ENCODE measurements at regions not wholly inside any gene's neighbourhood (a gene's known extent, or its start where the extent isn't known, plus 50 kb on each side); places are given as distances from the start of the nearest gene placed in this dataset.
A peak's percentile ranks its signal among the peaks of the same experiment; 100 is the strongest.
"Not testable (repeated sequence)": the region's sequence is repeated elsewhere in the genome, so short reads cannot be mapped to it uniquely, and the experiment has no call there.

DNA sequence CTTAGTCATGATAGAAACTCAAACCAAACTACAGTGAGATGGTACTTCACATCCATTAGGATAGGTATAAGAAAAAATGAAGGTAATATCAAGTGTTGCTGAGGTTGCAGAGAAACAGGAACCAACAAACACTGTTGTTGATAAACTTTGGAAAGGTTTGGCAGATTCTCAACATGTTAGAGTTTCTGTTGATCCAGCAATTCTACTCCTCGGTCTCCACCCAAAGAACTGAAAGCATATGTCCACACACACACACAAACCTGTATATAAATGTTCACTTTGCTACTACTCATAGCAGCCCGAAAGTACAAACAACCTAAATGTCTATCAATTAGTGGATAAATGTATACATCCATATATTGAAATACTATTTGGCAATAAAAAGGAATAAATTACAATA is 128.3 kb upstream of the CARMIL1 start:
- no peak for DNase-seq (ENCODE audit: insufficient read length, low spot score)
- no peak for FAIRE-seq

DNA sequence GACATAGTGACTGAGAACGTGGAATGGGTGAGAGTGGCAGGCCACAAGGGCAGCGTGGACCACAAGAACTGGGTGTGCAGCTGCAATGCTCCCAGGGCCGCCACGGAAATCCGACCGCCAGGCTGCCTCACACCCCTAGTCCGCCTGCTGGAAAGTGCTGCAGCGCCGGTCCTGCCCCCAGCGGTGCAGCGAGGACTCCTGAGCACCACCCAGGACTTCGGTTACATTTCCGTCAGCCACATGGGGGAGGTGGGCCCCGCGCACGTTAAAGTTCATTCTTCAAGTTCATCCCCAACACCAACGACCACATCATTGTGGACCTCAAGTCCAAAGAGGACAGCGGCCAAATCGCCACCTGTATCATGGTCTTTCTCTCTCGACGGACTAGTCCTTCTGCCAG is 126.1 kb upstream of the CARMIL1 start:
- FAIRE-seq (no peak), DNase-seq (ENCODE audit: insufficient read length, low spot score) (no peak)

DNA sequence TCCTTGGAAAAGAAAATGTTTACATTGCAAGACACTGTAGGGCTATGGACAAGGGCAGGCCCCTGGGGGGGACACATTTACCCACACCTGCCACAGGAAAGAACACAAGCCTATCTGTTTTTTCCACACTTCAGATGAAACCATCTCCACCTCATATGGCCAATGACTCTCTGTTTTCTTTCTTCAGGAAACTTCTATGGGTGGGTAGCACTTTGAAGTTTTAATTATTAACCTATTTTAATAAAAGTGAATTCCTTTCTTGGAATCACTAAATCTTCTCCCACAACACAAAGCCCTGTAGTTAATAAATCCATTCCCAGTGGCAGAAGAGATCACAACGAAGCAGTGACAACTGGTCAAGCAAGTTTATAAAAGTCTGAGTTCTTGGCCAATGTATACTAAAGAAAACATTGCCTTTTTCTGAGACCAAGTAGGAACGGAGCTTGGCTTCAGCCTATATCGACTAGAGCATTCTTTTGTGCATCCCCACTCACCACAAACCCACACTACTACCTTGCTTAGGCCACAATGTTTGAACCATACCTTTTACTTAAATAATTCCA is 125.1 kb upstream of the CARMIL1 start:
- no peak for FAIRE-seq

DNA sequence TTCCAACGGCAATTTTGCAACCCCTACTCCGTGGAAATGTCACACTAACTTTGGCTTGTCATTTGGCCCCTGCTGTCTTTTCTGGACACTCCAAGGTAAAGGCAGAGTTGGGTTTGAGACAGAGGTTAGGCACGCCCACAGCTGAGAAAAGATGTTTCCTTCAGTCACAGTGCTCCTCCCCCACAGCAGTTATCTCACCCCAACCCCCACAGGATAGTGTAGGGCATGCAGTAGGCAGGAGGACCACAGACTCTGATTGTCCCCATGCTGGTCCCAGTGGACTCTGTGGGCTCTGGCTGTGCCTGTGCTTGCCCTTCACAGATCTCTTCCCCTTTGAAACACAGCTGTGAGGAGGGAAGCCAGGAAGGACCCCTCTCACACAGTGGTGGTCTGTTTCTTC is 124.0 kb upstream of the CARMIL1 start:
- FAIRE-seq = no peak
- no peak for DNase-seq (ENCODE audit: insufficient read length, low spot score)

More for the DNA sequence above, 125.1 kb upstream of the CARMIL1 start:
- DNase-seq (ENCODE audit: insufficient read length, low spot score) = no peak

DNA sequence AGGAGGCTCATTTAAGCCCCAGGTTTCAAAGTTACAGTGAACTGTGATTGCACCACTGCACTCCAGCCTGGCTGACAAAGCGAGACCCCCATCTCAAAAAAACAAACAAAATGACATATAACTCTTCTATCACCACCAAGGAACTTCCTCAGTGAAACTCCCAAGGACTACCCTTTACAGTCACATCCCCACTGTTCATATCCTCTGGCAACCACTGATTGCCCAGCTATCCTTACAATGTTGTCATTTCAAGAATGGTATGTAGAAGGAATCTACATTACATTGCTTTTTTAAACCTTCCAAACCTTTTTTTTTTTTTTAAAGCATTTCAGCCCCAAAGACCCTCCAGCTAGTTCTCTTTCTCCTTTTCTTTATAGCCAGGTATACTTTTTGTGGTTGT is 123.1 kb upstream of the CARMIL1 start:
- DNase-seq (ENCODE audit: insufficient read length, low spot score) (no peak), FAIRE-seq (no peak)

DNA sequence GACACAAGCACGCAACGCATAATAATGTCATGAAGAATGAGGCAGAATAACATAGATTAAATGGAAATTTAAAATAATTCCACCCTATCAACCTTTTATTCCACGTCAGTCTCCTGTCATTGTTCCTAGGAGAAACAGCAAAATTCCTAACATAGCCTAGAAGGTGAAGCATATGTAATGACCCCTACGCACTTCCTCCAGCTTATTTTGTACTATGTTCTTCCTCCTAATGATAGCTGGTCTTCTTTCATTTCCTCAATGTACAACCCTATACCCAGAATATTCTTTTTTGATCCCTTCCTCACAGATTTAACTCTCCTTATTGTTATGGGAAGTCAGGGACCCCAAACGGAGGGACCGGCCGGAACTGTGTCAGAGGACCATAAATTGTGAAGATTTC is 122.0 kb upstream of the CARMIL1 start:
- DNase-seq (ENCODE audit: insufficient read length, low spot score) (no peak), FAIRE-seq (no peak)

DNA sequence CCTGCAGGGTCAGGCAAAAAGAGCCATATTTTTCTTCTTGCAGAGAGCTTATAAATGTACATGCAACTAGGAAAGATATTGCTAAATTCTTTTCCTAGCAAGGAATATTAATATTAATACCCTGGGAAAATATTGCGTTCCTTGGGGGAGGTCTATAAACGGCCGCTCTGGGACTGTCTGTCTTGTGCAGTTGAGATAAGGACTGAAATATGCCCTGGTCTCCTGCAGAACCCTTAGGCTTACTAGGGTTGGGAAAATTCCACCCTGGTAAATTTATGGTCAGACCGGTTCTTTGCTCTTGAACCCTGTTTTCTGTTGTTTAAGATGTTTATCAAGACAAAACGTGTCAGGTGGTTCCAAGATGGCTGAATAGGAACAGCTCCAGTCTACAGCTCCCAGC is 121.3 kb upstream of the CARMIL1 start:
- DNase-seq (ENCODE audit: insufficient read length, low spot score) (no peak), FAIRE-seq (no peak)

DNA sequence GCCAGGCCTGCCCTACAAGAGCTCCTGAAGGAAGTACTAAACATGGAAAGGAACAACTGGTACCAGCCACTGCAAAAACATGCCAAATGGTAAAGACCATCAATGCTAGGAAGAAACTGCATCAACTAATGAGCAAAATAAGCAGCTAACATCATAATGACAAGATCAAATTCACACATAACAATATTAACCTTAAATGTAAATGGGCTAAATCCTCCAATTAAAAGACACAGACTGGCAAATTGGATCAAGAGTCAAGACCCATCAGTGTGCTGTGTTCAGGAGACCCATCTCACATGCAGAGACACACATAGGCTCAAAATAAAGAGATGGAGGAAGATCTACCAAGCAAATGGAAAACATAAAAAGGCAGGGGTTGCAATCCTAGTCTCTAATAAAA is 119.0 kb upstream of the CARMIL1 start:
- not testable (repeated sequence) for DNase-seq (ENCODE audit: insufficient read length, low spot score); FAIRE-seq

DNA sequence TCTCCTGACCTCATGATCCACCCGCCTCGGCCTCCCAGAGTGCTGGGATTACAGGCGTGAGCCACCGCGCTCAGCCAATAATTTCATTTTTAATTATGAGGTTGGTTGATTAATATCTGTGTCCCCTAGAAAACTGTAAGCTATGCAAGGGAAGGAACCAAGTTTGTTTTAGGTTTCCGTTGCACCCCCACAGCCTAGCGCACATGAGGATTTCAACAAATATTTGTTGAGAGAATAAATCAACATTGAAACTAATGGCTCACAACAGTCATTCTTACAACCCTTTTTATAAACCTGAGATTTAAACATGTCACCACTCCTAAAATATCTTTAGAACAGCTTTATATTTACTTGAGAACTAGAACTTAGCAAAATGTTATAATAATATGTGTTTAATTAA is 114.0 kb upstream of the CARMIL1 start:
- DNase-seq (ENCODE audit: insufficient read length, low spot score) = no peak
- no peak for FAIRE-seq

DNA sequence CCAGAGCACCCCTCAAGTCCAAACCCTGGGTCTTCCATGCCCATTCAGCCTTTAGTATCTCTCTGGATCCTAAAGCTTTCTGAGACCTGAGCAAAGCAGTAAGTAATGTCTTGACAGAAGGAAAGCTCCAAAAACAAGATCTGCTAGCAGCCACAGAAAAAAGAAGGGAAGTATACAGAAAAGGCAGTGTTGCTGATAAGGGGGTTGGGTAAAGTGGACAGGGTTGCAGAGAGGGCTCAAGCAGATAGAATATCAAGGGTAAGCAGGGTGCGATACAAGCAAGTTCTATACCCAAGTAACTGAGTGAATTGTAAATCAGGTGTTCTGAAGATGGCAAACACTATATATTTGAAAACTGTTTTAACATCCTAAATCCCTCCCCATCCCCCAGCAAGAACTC is 113.4 kb upstream of the CARMIL1 start:
- DNase-seq (ENCODE audit: insufficient read length, low spot score) (no peak), FAIRE-seq (no peak)

DNA sequence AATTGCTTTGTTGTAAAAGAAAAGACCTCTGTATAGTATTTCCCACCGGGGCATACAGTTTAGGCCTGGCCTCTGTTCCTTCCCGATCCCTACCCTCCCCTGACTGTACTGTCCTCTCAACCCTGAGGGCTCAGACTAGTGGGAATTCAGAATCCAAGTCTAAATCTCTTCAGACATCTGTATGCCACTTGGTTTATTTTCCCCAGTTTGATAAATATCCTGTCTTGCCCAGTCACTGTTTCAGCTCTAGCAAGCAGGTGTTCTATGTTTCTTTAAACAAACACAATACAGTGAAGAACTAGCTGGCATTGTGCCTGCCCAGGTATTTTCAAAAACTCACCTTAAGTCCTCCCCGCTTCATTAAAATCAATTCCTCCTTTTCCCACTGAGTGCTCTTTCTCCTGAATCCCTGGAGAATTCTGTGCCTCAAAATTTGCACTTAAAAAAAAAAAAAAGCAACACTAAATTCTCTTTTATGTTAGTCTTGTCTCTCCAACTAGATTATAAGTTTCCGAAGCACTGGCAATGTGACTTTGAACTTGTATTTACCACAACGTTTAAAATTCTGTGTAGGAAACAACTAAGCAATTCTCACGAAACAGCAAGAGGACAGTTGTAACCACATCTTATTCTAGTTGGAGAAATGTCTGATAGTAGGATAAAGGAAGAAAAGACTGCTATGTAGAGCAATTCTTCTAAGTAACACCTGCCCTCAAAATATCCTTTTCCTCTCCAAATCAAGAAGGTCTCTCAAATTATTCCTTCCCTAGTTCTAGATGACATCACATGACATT is 112.0 kb upstream of the CARMIL1 start:
- FAIRE-seq (no peak), DNase-seq (ENCODE audit: insufficient read length, low spot score) (no peak)

DNA sequence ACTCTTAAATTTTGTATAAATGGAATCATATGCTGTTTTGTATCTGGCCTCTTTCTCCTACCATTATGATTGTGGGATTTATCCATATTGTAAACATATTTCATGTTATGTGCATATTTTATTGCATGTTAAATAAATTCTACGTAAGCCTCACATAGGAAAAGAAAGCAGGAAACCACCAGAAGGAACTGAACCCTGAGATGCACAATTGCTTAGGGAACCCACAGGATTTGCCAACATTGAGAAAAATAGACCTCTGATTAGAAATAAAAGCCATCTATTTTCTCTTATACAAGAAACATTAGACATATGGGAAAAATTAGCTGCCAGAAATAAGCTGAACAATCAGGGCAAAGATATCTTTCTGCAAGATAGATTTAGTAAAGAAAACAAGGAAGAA is 111.2 kb upstream of the CARMIL1 start:
- FAIRE-seq = peak; percentile 8
- no peak for DNase-seq (ENCODE audit: insufficient read length, low spot score)

DNA sequence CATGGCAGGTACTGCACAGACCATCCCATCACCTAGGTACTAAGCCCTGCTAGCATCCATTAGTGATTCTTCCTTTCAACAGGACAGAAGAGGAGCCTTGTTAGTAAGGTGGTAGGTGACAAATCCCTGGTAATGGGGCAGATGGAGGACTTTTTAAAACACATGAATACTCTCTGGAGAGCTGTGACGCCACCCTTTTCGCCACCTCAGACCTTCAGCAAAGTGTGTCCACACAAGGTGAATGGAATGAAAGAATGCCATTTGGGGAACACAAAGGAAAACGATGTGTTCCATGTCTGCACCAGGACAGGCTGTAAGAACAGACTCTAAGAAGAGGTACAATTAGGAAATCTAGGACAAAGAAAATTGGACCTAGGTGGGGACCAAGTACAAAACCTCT is 110.5 kb upstream of the CARMIL1 start:
- no peak for DNase-seq (ENCODE audit: insufficient read length, low spot score)
- FAIRE-seq = no peak

DNA sequence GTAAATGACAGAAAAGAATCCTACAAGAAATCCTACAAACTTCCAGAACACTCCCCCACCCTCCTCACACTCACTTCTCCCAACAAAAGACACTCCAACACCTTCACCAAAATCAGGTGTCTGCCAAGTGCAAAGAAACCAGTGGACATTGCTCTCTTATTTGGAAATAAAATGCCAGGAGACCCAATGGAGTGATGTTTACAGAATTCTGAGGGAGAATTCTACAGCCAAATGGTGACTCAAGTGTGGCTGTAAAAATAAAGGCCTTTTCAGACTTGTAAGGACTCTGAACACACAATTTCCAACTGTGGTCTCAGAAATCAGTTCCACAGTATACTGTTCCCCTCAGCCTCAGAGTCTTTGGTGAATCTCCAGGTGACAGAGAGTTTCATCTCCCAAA is 109.6 kb upstream of the CARMIL1 start:
- FAIRE-seq = no peak

DNA sequence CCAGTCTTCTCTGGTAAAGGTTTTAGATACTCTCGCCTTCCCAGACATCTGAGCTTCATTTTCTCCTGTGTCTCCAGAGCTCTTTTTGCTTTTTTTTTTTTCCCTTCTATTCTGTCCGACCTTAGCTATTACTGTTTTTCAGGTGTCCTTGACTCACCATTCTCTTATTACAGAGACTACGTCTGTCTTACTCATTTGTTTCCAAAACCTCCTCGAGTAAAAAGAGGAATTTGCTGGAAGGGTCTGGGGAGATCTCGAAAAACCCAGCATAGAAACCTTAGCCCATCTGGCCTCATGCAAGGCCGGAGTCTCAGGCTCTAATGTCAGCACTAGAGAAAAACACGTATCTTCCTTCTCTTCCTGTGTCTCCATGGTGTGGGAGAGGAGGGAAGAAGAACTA is 109.2 kb upstream of the CARMIL1 start:
- FAIRE-seq (no peak), DNase-seq (ENCODE audit: insufficient read length, low spot score) (no peak)

More for the DNA sequence above, 109.6 kb upstream of the CARMIL1 start:
- no peak for DNase-seq (ENCODE audit: insufficient read length, low spot score)

DNA sequence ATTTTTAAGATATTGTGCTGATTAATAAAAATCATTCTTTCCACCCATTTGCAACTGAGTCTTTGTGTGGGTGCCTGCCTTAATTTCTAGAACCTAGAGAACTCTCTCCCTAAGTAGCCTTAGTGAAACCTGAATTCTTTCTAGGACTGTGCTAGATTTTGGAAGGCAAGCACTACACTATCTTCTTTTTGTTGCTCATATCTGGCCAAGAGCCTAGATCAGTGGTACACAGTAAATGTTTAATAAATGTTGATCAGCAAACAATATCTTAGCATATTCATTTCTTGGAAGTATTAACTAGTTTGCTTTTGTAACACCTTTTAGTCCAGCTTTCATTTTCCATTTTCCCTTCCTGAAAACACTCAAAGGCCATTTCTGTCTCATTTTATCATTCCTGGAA is 108.5 kb upstream of the CARMIL1 start:
- DNase-seq (ENCODE audit: insufficient read length, low spot score) (no peak), FAIRE-seq (peak; percentile 49)

DNA sequence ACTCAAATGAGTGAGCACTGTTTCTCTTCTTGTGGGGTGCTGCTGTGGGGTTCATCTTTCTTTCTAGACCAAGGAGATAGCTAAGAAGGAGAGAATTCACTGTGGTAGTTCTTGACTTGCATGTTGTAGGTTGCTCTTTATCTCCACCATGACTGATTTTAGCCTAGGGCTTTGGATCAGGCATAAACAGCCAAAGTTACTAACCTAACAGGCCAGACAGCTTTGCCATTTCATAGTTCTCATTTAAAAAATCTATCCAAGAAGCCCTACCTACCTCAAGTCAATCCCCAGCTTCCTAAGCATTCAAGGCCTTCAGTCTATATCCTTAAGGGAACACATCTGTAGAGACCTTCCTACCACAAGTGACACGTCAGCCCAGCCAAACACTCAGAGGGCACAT is 107.9 kb upstream of the CARMIL1 start:
- FAIRE-seq (no peak), DNase-seq (ENCODE audit: insufficient read length, low spot score) (no peak)

DNA sequence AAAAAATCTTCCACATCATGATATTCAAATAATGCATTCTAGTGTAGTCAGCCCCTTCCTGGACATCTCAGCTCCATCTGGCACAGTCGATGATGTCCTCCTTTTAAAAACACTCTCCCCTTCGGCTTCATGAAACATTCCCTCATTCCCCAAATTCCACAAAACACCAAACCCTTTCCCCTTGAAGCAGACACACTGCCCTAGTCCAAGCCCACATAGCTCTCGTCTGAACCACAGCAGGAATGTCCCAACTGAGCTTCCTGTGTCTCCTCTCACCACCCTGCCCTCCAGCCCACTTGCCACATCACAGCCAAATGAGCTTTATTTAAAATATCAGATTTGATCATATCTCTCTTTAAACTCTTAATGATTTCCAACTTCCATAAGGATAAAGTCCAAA is 106.4 kb upstream of the CARMIL1 start:
- DNase-seq (ENCODE audit: insufficient read length, low spot score) (no peak), FAIRE-seq (no peak)

DNA sequence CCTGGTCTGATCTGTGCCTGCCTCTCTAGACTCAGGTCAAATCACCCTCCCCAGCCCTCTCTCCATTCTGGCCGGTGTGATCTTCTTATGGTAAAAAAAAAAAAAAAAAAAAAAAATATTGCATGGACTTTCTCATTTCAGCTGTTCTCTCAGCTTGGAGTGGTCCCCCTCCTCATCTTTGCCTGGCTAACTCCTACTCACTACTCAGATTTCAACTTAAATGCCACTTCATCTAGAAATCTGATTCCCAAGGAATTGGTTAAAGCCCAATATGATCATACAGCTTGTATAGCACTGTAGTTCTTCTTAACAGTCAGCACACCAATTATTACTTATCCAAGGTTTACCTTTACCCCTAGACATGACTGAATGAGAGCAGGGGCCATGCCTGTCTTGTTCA is 105.9 kb upstream of the CARMIL1 start:
- FAIRE-seq = no peak
- DNase-seq (ENCODE audit: insufficient read length, low spot score) = no peak

DNA sequence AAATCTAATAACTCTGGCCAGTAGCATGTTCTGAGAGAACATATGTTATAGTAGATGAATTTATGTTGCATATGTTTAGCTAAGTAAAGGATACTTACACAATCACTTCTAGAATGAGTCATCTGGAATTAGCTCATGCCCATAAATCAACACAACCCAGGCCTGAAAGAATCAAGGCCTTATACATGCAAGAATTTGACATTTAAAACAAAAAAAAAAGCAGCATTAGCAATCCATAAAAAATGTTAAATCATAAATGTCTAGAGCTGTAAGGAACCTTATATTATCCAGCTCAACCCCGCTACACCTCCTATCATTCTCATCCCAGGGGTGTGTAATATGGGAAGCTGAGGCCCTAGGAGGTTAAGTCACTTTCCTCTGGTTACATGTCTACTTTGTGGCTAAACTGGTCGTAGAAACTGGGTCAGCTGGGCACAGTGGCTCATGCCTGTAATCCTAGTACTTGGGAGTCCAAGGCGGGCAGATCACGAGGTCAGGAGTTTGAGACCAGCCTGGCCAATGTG is 105.2 kb upstream of the CARMIL1 start:
- no peak for DNase-seq (ENCODE audit: insufficient read length, low spot score)
- no peak for FAIRE-seq

DNA sequence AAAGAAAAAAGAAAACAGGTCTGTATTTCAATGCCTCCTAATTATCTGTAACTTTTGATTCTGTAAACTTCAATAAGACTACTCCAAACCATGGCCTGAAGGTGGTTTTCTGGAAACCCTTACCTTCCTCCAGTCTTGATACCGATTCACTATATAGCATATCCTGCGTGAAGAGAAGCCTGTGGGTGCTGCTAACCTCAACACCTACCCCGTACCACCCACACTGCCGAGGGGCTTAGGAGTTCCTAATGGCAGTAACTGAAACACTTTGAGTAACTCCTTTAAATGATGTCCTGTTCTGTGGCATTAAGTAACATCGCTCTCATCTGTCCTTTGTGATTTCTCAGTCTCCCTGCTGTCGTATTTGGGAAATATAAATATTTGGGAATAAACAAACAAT is 104.5 kb upstream of the CARMIL1 start:
- no peak for DNase-seq (ENCODE audit: insufficient read length, low spot score)
- no peak for FAIRE-seq

DNA sequence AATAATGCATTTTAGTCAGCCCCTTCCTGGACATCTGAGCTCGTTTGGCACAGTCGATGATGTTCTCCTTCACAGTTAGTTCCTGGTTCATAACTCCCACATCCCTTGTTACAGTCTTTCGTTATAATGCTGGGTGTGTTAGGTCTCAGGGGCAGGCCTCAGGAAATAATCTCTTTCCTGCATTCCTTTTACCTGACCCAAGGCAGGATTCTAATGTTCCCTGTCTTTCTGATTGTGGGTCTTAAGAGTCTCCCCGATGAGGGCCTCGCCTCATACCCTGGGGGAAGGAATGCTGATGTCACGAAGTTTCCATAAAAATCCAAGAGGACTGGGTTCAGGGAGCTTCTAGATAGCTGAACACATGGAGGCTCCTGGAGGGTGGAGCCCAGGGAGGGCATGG is 104.0 kb upstream of the CARMIL1 start:
- DNase-seq (ENCODE audit: insufficient read length, low spot score) (no peak), FAIRE-seq (no peak)

Measured in GM19239 (cell line).